Heart left ventricle (tissue), 16 donors: ENCODE measurements at regions not wholly inside any gene's neighbourhood (a gene's known extent, or its start where the extent isn't known, plus 50 kb on each side); places are given as distances from the start of the nearest gene placed in this dataset.

Experiments used
- ATAC-seq, 4 donors: fragments of 200-7000 bp; cut with Tn5 transposase; one replicate each; pipeline ENCODE4 v1.9.1; 2020 to 2022; ENCODE audit warnings: moderate library complexity in 4 of 4, mild to moderate bottlenecking in 3 of 4, moderate number of reproducible peaks in 1 of 4
- DNase-seq, 5 donors: peaks; one replicate each; pipeline ENCODE4 v3.0.0-alpha.2; 2020
- H3K27ac ChIP-seq, 12 donors: fragments of 200-600 bp; sonication (generic) in 4 of 12; one replicate each; pipeline versions ENCODE4 v1.5.0 to v1.8.0; 2016 to 2022; ENCODE audit warnings: mild to moderate bottlenecking in 2 of 12
- H3K27me3 ChIP-seq, 9 donors: fragments of 200-600 bp; sonication (generic) in 2 of 9; one replicate each; pipeline versions ENCODE4 v1.5.1 to v1.8.0; 2016 to 2022; ENCODE audit warnings: mild to moderate bottlenecking in 3 of 9
- H3K36me3 ChIP-seq, 9 donors: fragments of 200-600 bp; sonication (generic) in 2 of 9; one replicate each; pipeline versions ENCODE4 v1.5.0 to v1.8.0; 2018 to 2022; ENCODE audit warnings: mild to moderate bottlenecking in 2 of 9
- H3K4me1 ChIP-seq, 12 donors: fragments of 200-600 bp; sonication (generic) in 4 of 12; one replicate each; pipeline versions ENCODE4 v1.5.0 to v1.8.0; 2016 to 2022; ENCODE audit warnings: mild to moderate bottlenecking in 3 of 12
- H3K4me3 ChIP-seq, 12 donors: fragments of 200-600 bp; sonication (generic) in 4 of 12; one replicate each; pipeline versions ENCODE4 v1.5.0 to v1.8.0; 2017 to 2022; ENCODE audit warnings: mild to moderate bottlenecking in 9 of 12, moderate library complexity in 4 of 12
- H3K9me3 ChIP-seq, 12 donors: fragments of 200-600 bp; sonication (generic) in 4 of 12; one replicate each; pipeline versions ENCODE4 v1.5.0 to v1.8.0; 2016 to 2022; ENCODE audit warnings: mild to moderate bottlenecking in 1 of 12
- CTCF ChIP-seq, 12 donors: fragments of 200-600 bp; sonication (generic) in 4 of 12; IDR thresholded peaks; one replicate each; pipeline versions ENCODE4 v1.5.0 to v1.8.0; 2018 to 2022; ENCODE audit warnings: antibody characterized with exemption in 12 of 12, mild to moderate bottlenecking in 5 of 12
- POLR2A ChIP-seq, 2 donors: fragments of 450-650 bp; IDR thresholded peaks; one replicate each; pipeline ENCODE4 v1.6.1; 2017; ENCODE audit warnings: antibody characterized with exemption in 2 of 2, mild to moderate bottlenecking in 2 of 2, moderate library complexity in 2 of 2
- WGBS, 4 donors: extraction: QIAGEN DNeasy Blood & Tissue Kit in 2 of 4; methylation state at CpG; one replicate each; pipeline versions ENCODE4 v1.1.5 to v1.1.7; 2013 to 2018; 5-methylcytosine and 5-hydroxymethylcytosine counted together
- intact Hi-C, 10 donors: fragments of 100-400 bp; cut with DNase I; formaldehyde crosslinking; loops; one replicate each; pipeline versions ENCODE4 v1.11.1 to v1.14.2; 2022
- donor health status: ischemic (EF 13 %, LVEDD 7.1; RV severe dilation, severe dysfunction).
- donor health status: healthy with polysubstance abuse.
- donor health status: DM: no; HTN: yes; CAD: no.
- donor health status: DM: no; HTN: no; CAD: no.
- donor health status: ischemic (EF 25% LVEDD 6.9; RV normal size, moderate dysfunction).
- donor health status: ischemic (EF 25% LVEDD 5.7; RV mildly dilated, moderate dysfunction).
- donor health status: healthy.
- donor health status: DM: yes; HTN: yes; CAD: no.
- donor health status: ischemic (EF 35%, LVEDD 5.7; RV mildly dilated, moderate dysfunction).
- donor health status: nonischemic (EF 11% LVEDD 7.7; RV severe dilation, severe dysfunction).
- donor health status: DM: yes; HTN: yes; CAD: no.
- donor health status: PGD.
- donor health status: ischemic (EF 29% LVEDD 5.4; RV normal size, mild dysfunction).
- donor health status: nonischemic (EF 23%, LVEDD 6.1; RV moderate dilation, normal function).

DNA sequence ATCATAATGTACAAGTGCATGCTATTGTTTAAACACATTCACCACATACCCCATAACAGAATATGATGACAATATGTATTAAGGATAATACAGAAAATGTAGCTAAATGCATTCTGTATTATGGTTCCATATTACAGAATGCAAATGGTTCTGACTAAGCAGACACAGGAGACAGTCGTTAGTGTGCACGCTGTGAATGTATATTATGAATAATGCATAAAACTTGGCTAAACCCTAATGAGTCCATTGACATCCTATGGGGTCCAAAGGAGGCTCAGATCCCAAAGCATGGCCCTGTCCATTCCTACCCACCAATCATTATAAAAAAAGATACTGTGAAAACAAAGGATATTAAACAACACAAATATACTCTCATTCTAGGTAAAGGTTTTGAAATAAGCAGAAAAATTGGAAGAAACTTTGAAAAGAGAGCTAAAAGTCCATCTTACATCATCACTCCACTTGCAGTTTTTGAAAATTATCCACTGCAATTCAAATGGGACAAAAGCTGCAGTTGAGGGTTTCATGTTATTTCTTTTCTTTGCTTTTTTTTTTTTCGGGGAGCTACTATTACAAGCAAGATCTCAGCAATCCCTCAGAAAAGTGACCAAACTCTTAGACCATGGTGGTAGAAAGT, 415.1 kb downstream of the BCAT1 start:
- WGBS, 4 donors, result 83 to 90% (median 87%) methylated on average over 3 of the region's 3 CpGs
- ATAC-seq, result no peak
- peaks cover 0 to 29% (median 5%) of the 10 kb centered on the region in 12 donors for H3K4me1 ChIP-seq
- H3K27ac ChIP-seq, result no peak overlapping the region
- H3K36me3 ChIP-seq, result no peaks in the 10 kb centered on the region
- TF ChIP-seq CTCF (IDR thresholded peaks at IDR 0.05) (no peak), POLR2A (IDR thresholded peaks at IDR 0.05) (no peak)
- H3K9me3 ChIP-seq, result no peaks in the 10 kb centered on the region
- DNase-seq, result no peak
- no peaks in the 10 kb centered on the region for H3K27me3 ChIP-seq
- no peak overlapping the region for H3K4me3 ChIP-seq
- intact Hi-C loops, result no loop called here

DNA sequence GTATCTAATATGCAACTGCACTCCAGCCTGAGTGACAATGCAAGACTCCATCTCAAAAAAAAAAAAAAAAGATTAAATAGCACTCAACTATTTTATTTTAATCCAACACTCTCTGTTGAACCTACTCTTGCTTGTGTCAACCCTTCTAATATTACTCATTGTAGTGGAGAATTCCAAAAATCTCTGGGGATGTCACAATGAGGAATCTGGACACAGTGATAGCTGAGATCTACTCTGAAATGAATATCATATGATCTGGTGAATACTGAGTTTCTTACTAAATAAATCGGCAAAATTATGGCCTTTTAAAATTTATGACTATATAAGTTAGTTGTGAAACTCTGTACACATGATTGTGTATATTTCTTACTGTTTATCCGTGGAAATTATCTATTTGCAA, 418.2 kb downstream of the BCAT1 start:
- peak in 1 of 4 donors; percentile 65 for ATAC-seq
- no peaks in the 10 kb centered on the region for H3K27me3 ChIP-seq
- peaks cover 0 to 14% (median under 1%) of the 10 kb centered on the region in 12 donors for H3K4me1 ChIP-seq
- TF ChIP-seq CTCF (IDR thresholded peaks at IDR 0.05), result no peak
- TF ChIP-seq POLR2A (IDR thresholded peaks at IDR 0.05), result no peak
- 55 to 75% (median 62%) methylated on average over 2 of the region's 2 CpGs for WGBS, 4 donors
- no peaks in the 10 kb centered on the region for H3K9me3 ChIP-seq
- peak overlapping the region in 1 of 12 donors; percentile 13 for H3K27ac ChIP-seq
- DNase-seq, result no peak
- H3K4me3 ChIP-seq, result no peak overlapping the region
- intact Hi-C loops, result no loop called here
- no peaks in the 10 kb centered on the region for H3K36me3 ChIP-seq

DNA sequence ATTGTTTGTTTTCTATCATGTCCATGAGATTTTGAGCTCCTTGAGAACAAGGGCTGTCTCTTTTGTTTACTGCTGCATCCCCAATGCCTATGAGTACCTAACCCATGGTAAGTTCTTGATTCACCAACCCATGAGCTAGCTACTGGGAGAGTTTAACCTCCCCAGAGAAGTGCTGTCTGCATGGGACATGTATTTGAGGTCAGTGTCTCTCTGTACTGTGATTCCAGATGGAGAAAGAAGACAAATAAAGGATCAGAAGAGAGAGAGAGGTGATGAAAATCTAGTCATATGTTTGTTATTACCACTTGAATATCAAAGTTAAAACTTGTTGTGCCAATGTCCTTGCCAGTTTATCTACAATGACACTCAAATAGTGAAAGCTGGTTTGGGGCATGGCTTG, 421.8 kb downstream of the BCAT1 start:
- TF ChIP-seq CTCF (IDR thresholded peaks at IDR 0.05), result no peak
- no peak for TF ChIP-seq POLR2A (IDR thresholded peaks at IDR 0.05)
- Histone ChIP-seq H3K4me1 (peaks cover 0 to 5% (median 0%) of the 10 kb centered on the region in 12 donors), H3K4me3 (no peak overlapping the region), H3K9me3 (peaks cover 0 to 15% (median 0%) of the 10 kb centered on the region in 12 donors), H3K27ac (no peak overlapping the region), H3K27me3 (no peaks in the 10 kb centered on the region), H3K36me3 (no peaks in the 10 kb centered on the region)
- DNase-seq, result no peak
- intact Hi-C loops, result no loop called here
- no peak for ATAC-seq

- no peak overlapping the region for H3K27ac ChIP-seq
- no peak for DNase-seq
- ATAC-seq, result no peak
- H3K36me3 ChIP-seq, result no peaks in the 10 kb centered on the region
- TF ChIP-seq POLR2A (IDR thresholded peaks at IDR 0.05), result no peak
- no peak for TF ChIP-seq CTCF (IDR thresholded peaks at IDR 0.05)
- WGBS, 4 donors, result 77 to 90% (median 88%) methylated on average over 1 of the region's 1 CpG
- no peaks in the 10 kb centered on the region for H3K4me1 ChIP-seq
- intact Hi-C loops, result no loop called here
- no peaks in the 10 kb centered on the region for H3K27me3 ChIP-seq
- peaks cover 0 to 53% (median 25%) of the 10 kb centered on the region in 12 donors for H3K9me3 ChIP-seq
- no peak overlapping the region for H3K4me3 ChIP-seq
Observed at GRCh38 chr12:24522736-24523135, 426.2 kb downstream of the BCAT1 start.
